ENCODE measurements at regions not wholly inside any gene's neighbourhood (a gene's known extent, or its start where the extent isn't known, plus 50 kb on each side); places are given as distances from the start of the nearest gene placed in this dataset.
"Not testable (repeated sequence)": the region's sequence is repeated elsewhere in the genome, so short reads cannot be mapped to it uniquely, and the experiment has no call there.

DNA sequence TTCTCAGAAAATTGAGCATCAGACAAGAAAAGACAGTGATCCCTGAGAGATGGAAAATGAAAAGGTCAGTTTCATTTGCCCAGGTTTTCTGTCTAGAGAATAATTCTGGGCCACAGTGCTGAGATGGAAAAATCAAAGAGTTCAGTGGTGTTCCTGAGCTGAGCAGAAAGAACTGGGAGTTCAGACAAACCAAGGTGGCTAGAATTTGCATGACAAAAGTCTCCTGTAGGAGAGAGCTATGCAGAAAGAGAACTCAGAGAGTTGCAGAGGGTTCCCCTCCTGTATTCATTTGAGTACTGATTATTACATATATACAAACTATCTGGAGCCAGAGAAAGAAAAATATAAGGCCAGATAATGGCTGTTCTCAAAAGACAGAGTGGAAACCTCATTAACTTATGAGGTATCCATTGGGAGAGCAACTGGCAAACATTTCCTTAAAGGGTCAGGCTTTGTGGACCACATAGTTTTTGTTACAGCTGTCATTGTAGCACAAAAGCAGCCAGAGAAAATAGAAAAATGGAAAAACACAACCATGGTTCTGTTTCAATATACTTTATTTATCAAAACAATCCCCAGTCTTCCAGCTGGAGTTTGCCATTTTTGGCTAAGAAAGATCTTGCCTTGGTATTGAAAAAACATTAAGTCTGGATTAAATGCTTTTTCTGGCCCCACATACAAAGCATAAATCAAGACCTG lies 1004.1 kb downstream of the TBL1XR1 start:
- DNase-seq (ENCODE audit: low read depth), result no peak

DNA sequence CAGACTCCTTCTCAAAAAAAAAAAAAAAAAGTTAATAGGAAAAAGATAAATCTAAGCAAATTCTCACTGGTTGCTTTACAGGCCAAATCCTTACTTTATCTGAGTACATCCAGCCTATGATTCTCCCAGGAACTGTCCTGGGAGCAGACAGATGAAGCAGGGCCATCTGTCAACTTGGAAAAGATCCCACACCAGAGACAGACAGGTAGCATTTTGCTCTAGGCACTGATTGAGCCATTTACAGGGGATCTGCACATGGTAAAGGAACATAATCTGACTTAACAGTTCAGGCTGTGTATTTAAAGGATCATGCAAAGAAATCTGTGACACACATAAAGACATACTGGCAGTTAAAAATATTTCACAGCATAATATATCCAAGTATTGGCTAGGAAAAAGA lies 1006.5 kb downstream of the TBL1XR1 start:
- DNase-seq (ENCODE audit: low read depth), result no peak

DNA sequence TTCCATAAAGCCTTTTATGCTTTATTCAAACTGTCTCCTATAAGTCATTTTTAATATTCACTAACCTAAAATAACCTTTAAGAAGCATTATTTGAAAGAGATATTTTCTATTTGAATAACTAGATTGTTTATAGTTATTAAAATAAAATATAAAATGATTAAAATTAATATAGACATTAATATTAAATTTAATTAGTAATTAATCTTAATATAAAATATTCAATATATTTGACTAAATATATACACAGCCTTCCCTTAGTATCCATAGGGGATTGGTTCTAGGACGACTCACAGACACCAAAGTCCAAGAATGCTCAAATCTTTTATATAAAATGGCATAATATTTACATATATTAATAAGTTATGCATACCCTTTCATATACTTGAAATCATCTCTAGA lies 1014.1 kb downstream of the TBL1XR1 start:
- DNase-seq (ENCODE audit: low read depth), result no peak

DNA sequence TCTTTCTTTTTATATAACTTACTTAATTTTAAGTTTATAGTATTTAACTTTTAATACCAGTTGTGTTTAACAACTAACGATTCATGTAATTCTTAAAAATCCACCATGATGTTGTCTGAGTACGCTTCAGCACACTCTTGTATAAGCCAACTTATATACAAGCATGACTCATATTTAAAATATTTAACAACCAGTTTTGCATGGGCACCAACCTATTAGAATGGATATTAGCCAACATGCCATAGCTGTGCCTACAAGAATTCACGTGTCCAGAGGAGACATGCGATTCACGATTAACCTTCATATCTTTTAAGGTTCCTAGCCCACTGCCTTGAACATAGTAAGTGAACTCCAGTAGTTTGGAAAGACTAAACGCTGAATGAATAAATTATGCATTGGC lies 1023.2 kb downstream of the TBL1XR1 start:
- DNase-seq (ENCODE audit: low read depth), result no peak

DNA sequence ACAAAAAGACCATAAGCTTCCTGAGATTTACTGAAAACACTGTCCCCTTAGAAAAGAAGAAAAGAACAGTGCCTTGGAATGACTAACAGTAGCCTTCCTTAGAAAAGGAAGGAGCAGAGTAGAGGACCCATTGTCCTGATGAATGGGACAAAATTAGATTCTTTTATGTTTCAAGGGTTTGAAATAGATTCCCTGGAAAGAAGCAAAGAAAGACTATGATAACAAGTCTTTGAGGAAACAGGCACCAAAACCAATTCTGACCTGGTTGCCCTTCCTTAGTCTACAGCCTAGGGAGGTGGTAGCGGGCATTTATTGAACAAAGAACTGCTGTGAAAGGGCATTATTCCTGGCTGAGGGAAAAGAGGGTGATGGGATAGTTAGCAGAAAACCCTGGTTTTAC lies 1024.8 kb downstream of the TBL1XR1 start:
- no peak for DNase-seq (ENCODE audit: low read depth)

DNA sequence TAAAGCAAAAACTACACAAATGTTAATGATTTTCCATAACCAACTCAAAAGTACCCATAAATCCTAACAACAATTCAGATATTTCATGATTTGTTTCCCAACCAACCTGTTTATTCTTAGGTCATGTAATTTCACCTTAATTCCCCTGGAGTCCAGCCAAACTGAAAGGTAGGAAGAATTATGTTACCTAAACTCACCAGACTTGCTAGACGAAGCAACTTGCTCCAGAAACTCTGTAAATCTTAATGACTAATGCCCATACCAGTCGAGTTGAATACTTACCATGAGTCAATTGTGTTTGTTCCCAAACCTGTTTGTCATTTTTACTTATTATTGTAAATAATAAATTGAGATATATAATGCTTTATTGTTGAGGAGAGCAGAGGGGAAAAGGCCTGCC lies 1030.0 kb downstream of the TBL1XR1 start:
- DNase-seq (ENCODE audit: low read depth), result no peak

DNA sequence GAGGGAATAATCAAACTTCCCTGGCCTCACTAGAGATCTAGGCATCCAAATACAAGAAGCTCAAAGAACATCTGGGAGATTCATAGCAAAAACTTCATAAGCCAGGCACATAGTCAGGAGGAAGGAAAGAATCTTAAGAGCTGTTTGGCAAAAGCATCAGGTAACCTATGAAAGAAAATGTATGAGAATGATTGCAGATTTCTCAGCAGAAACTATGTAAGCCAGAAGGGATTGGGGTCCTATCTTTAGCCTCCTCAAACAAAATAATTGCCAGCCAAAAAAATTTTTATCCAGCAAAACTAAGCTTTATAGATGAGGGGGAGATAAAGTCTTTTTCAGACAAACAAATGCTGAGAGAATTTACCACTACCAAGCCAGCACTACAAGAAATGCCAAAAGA lies 1036.3 kb downstream of the TBL1XR1 start:
- no peak for DNase-seq (ENCODE audit: low read depth)

DNA sequence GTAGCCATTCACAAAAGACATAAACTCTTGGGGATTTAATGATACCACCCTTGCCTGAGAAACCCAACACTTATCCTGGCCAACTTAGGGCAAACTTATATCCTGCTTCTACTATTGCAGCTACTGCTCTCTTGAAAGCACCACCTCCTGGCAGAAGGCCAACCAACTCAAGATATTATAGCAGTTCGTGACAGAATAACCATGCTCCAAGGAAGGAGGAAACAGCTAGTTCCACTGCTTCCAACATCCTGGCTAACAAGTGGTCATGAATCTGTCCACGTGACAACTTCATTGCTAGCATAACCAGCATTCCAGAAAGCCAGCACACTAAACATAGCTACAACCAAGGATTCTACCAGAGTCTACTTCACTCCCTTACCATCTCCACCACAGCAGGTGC lies 1037.5 kb downstream of the TBL1XR1 start:
- DNase-seq (ENCODE audit: low read depth), result no peak

DNA sequence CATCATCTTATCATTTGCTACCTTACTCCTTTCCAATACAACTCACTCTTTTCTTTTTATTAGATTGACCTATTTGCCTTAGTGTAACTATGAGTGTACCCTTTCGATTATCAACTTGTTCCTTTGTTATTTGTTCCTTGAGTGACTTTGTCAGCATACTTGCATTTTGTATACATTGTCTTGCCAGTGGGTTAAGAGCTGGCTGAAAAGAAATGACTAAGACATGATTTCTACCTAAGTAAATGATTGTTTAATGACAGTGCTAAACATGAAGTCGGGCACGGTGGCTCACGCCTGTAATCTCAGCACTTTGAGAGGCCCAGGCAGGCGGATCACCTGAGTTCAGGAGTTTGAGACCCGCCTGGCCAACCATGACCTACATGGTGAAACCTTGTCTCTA lies 1042.3 kb downstream of the TBL1XR1 start:
- DNase-seq (ENCODE audit: low read depth), result no peak

DNA sequence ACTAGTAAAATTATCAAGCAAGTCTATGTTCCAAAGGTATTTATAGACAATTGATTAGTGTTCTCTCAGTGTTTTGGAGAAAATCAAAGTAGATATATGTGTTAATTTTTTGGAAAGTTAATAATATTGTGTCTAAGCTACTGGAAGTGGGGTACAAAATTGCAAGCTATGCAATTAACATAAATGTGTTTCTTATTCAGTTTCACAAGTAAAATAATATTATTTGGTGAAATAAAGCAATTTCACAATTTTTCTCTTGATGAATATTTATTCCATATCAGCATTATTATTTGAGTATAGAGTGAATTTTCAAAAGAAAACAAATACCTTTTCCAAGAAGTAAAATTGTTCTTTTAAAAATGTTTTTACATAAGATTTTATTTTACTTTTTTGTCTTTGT lies 1047.7 kb downstream of the TBL1XR1 start:
- DNase-seq (ENCODE audit: low read depth), result no peak

DNA sequence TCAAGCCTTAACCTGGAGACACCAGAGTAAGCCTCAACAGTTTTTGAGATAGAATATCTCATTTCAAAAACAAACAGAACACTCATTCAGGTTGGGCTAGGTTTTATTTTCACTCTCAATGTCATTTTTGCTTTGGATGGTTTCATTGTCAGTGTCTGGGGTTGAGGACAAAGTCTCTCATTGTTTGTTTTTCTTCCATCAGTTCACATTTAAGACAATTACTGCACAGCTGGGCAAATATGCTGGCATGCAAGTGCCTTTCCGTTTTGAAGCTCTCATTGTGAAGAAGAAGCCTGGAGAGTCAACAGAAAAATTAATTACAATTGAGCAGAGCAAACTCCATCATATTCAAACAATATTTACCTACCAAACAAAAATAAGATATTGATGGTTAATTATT lies 1050.0 kb downstream of the TBL1XR1 start:
- no peak for DNase-seq (ENCODE audit: low read depth)

DNA sequence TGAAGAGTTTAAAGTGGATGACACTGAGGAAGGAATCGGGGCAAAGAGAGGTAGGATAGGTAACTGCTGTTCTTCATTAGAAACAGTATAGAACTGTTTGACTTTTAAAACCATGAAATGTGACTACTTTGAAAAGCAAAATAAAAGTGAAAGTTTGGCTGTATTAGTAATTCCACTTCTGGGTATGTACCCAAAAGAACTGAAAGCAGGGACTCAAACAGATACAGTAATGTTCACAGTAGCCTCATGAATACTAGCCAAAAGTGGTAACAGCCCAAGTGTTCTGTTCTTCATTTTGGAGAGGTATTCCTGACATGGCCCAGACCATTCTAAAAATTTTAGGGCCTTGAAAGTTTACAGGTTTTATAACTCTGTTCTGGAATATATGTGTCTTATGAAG lies 1055.4 kb downstream of the TBL1XR1 start:
- no peak for DNase-seq (ENCODE audit: low read depth)

DNA sequence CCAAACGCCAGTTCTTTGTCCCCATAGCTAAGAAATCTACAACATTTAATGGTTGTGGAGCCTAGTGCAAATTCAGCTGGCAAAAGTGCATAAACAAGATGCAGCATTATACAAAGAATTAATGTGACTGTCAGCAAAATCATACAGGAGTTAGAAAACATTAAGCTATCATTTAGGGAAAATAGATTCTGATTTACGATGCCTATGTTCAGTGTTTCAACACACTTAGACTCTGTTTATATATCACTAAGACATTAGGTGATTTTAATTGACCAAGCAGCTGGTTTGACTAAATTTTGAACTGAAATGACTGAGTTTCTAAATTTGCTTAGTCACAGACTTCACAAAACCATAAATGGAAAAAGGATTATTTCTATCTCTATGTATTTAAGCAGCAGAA lies 1076.8 kb downstream of the TBL1XR1 start:
- DNase-seq (ENCODE audit: low read depth), result no peak

DNA sequence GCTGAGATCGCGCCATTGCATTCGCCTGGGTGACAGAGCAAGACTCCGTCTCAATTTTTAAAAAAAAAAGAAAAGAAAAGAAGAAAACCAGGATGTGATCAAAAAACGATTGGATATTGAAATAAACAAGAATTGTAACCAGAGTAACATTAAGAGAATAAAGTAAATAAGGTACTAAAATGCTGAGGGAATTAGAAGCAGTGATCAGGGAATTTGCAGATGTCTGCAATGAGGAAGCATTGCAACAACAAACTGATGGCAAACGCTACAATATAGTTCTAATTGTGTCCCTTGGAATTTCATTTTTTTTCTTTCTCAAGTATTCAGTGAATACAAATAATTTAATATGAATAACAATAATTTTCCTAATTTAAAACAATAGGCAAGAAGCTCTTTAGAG lies 1077.5 kb downstream of the TBL1XR1 start:
- DNase-seq (ENCODE audit: low read depth), result no peak

DNA sequence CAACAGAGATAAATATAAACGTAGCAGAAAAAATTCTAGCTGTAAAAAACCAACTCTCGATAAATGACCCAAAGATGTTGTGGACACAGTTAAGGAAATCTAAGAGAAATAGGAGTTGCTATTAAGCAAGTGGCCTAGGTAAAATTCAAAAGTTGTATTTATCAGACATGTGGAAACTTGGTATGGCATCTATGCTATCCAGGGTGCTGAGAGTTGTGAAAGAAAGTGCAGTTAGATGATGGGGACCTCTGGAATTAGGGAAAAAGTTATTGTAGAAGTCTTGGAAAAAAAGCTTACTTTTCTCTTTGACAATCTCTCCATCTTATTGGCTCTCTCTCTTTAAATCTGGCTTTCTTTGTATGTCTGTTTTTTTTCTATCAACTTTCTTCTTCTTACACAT lies 1090.9 kb downstream of the TBL1XR1 start:
- DNase-seq (ENCODE audit: low read depth), result no peak

DNA sequence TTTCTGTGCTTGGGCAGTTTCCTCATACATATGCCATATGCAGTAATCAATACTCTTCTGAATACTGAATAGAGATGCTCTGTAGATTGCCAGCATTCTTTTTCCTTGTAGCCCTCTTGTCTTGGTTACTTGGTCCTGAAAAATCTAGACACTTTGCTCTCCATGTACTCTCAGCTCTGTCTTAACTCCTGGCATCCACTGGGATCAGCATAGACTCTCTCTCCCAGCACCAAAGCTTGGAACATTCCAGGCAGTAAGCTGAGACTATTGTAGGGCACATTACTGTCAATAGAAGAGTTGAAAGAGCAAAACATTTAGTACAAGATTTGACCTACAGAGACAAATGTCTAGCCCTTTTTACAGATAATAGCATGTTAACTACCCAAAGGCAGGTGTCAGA lies 1100.3 kb downstream of the TBL1XR1 start:
- no peak for DNase-seq (ENCODE audit: low read depth)

DNA sequence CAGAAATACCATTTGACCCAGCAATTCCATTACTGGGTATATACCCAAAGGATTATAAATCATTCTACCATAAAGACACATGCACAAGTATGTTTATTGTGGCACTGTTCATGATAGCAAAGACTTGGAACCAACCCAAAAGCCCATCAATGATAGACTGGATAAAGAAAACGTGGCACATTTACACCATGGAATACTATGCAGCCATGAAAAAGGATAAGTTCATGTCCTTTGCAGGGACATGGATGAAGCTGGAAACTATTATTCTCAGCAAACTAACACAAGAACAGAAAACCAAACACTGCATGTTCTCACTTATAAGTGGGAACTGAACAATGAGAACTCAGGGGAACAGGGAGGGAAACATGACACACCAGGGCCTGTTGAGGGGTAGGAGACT lies 1103.4 kb downstream of the TBL1XR1 start:
- not testable (repeated sequence) for DNase-seq (ENCODE audit: low read depth)

DNA sequence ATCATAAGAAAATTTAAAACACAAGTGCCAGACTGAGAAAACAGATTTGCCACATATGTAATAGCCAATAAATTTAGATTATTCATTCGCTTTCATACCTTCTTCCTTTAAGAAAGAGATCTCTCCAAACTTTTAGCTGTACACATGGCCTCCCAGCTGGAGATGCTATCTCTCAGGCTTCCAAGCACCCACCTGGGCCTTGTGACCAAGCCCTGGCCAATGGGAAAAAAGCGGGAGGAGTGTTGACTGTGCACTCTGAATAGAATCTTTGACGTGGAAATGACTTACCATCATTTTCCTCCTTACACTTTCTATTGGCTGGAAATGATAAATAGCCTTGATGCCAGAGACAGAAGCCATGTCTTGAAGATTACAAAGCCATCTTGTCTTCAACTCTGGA lies 1106.6 kb downstream of the TBL1XR1 start:
- DNase-seq (ENCODE audit: low read depth), result no peak

DNA sequence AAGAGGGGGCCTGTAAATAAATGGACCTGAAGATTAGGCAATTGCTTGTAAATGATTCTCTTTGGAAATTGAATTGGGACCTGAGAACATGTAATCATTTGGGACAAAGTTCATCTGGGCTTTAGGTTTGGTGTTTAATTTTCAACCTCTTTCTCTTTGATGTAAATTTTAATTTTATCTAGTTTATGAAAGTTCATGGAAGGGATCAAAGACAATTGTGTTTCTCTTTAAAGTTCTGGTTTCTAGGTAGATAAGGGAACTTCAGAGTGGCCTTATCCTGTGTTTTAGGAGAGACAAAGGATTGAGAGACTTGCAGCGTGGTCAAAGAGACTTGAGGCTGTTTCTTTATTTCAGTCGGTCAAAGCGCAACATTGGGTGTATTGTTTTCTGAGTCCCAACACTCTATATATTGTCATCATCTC lies 1108.3 kb downstream of the TBL1XR1 start:
- DNase-seq (ENCODE audit: low read depth), result no peak

DNA sequence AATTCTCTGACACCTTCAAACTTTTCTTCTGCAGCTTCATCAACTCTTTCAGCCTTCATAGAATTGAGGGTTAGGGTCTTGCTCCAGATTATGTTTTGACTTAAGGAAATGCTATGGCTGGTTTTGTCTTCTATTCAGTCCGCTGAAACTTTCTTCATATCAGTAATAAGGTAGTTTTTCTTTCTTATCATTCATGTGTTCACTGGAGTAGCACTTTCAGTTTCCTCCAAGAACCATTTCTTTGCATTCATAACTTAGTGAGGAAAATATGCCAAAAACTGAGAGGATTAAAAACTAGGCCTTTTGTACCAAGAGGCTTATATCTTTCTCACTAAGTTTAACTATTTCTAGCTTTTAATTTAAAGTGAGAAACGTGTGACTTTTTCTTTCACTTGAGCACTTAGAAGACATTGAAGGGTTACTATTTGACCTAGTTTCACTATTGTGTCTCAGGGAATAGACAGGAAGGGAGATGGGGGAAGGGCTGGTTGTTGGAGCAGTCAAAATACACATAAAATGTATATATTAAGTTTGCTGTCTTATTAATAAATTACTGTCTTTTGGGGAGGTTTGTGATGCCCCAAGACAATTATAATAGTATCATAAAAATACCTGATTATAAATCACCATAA lies 1110.1 kb downstream of the TBL1XR1 start:
- no peak for DNase-seq (ENCODE audit: low read depth)

DNA sequence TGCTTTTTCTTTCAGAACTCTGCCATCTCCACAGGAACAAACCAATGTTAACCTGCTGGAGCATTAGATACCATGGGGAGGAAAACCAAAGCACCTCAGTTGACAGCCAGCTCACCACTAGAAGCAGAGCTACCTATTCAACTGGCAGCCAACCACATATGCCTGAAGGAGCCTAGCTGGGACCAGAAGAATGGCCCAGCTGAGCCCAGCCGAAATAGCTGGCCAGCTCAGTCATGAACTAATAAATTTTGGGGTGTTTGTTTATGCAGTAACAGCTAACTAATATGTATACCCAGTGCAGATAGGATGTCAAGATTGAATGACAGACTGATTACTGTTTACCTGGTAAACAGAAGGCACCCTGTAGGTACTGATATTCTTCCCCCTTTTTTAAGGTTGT lies 1117.5 kb downstream of the TBL1XR1 start:
- DNase-seq (ENCODE audit: low read depth), result no peak

DNA sequence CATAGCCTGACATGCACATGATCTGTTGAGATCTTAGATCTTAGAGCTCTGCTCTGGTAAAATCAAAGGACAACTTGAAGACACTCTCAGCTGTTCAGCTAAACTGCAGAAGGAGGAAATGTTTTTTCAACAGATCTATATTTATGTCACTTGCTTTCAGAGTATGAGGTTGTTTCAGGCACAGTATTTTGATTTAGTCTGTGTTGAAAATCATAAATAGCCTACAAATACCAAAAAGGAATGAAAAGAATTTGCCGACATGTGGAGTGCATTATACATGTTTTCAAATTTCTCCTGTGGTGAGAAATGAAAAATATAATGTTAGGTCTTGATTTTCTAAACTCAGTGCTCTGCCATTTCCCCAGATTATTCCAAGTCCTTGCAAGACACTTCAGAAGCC lies 1118.4 kb downstream of the TBL1XR1 start:
- DNase-seq (ENCODE audit: low read depth), result no peak

DNA sequence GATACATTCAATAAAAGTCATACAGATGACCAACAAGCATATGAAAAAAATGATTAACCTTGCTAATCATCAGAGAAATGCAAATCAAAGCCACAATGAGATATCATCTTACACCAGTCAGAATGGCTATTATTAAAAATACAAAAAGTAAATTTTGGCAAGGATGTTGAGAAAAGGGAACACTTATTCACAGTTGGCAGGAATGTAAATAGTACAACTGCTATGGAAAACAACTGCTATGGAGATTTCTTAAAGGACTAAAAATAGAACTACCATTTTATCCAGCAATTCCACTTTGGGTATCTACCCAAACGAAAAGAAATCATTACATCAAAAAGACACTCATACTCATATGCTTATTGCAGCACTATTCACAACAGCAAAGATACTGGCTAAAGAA lies 1121.8 kb downstream of the TBL1XR1 start:
- DNase-seq (ENCODE audit: low read depth), result no peak

DNA sequence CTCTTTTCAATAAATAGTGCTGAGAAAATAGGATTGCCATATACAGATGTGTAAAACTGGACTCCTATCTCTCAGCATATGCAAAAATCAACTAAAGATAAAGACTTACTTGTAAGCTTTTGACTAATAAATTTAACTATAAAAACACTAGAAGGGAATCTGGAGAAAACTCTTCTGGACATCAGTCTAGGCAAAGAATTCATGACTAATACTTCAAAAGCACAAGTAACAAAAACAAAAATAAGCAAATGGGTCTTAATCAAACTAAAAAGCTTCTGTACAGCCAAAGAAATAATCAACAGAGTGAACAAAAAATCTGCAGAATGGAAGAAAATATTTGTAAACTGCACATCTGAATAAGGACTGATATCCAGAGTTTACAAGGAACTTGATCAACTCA lies 1122.2 kb downstream of the TBL1XR1 start:
- no peak for DNase-seq (ENCODE audit: low read depth)
